ENCODE measurements at regions not wholly inside any gene's neighbourhood (a gene's known extent, or its start where the extent isn't known, plus 50 kb on each side); places are given as distances from the start of the nearest gene placed in this dataset.

DNA sequence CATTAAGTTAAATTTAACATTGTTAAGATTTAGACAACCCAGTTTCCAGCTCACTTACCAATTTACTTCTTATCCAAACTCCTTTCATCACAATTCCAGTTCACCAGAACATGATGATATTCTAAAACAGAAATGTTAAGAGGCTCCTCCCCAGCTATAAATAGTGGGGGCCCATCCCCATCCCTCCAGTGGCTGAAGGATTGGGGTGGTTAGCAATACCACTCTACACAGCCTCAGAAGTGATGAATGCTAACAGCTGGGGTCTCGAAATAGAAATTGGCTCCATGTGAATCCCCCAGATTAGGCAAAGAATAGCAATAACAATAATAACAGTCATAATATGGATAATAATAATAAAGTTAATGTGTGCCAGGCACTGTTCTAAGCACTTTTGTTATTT is 97.9 kb upstream of the NCAM1 start:
- POLR2A ChIA-PET, result no interaction called here
- CTCF ChIA-PET, result no interaction called here
- DNase-seq (ENCODE audit: low spot score) (no peak), ATAC-seq (no peak)
- no peaks in the 10 kb centered on the region for H3K4me1 Mint-ChIP-seq
- TF ChIP-seq, protein P1, sequence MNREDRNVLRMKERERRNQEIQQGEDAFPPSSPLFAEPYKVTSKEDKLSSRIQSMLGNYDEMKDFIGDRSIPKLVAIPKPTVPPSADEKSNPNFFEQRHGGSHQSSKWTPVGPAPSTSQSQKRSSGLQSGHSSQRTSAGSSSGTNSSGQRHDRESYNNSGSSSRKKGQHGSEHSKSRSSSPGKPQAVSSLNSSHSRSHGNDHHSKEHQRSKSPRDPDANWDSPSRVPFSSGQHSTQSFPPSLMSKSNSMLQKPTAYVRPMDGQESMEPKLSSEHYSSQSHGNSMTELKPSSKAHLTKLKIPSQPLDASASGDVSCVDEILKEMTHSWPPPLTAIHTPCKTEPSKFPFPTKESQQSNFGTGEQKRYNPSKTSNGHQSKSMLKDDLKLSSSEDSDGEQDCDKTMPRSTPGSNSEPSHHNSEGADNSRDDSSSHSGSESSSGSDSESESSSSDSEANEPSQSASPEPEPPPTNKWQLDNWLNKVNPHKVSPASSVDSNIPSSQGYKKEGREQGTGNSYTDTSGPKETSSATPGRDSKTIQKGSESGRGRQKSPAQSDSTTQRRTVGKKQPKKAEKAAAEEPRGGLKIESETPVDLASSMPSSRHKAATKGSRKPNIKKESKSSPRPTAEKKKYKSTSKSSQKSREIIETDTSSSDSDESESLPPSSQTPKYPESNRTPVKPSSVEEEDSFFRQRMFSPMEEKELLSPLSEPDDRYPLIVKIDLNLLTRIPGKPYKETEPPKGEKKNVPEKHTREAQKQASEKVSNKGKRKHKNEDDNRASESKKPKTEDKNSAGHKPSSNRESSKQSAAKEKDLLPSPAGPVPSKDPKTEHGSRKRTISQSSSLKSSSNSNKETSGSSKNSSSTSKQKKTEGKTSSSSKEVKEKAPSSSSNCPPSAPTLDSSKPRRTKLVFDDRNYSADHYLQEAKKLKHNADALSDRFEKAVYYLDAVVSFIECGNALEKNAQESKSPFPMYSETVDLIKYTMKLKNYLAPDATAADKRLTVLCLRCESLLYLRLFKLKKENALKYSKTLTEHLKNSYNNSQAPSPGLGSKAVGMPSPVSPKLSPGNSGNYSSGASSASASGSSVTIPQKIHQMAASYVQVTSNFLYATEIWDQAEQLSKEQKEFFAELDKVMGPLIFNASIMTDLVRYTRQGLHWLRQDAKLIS (CRISPR knock-in tag; IDR thresholded peaks at IDR 0.05; ENCODE audit: borderline replicate concordance), result no peak
- TF ChIP-seq NFATC4 (CRISPR knock-in tag; IDR thresholded peaks at IDR 0.05), result no peak
- TF ChIP-seq ESRRA (CRISPR knock-in tag; IDR thresholded peaks at IDR 0.05; ENCODE audit: borderline replicate concordance), result no peak
- peaks cover 33% of the 10 kb centered on the region for H3K9me3 Mint-ChIP-seq
- no peak overlapping the region for H3K4me3 Mint-ChIP-seq
- no peak overlapping the region for H3K27ac Mint-ChIP-seq
- peaks cover 14% of the 10 kb centered on the region for H3K36me3 Mint-ChIP-seq
- no peaks in the 10 kb centered on the region; the same call in 1 of the 2 replicates for H3K27me3 Mint-ChIP-seq (ENCODE audit: low read depth)

DNA sequence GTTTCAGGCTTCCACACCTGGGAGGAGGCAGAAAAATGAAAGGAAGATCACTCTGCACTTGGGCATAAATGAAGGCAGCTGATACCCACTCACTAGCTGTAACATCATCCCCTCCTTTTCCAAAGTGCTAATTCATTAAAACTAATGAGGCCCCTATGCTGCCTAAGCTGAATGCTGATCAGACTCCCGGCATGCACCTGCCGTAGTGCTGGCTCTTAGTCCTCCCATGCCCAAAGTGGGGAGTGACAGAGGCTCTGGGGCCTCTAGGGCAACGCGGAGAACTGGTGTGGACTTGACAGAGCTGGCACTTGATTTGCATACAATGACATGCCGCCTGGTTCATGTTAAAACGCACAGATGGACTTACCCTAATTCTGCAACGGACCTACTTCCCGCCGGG is 96.5 kb upstream of the NCAM1 start:
- Mint-ChIP-seq H3K9me3 (peaks cover 28% of the 10 kb centered on the region), H3K27me3 (ENCODE audit: low read depth) (no peaks in the 10 kb centered on the region; the same call in 1 of the 2 replicates), H3K4me3 (no peak overlapping the region), H3K4me1 (no peaks in the 10 kb centered on the region), H3K27ac (no peak overlapping the region), H3K36me3 (peaks cover 14% of the 10 kb centered on the region)
- ChIA-PET POLR2A (interaction anchor here (0.7 kb wide), 1 partner anchor 384 kb away, joined by 3 read pairs; no protein-coding TSS in a partner anchor), CTCF (interaction anchor here (1.6 kb wide), 1 partner anchor 66 kb away, joined by 4 read pairs; no protein-coding TSS in a partner anchor)
- no peak for TF ChIP-seq ELF4 (CRISPR knock-in tag; IDR thresholded peaks at IDR 0.05; ENCODE audit: low read depth)
- TF ChIP-seq, protein P1 (CRISPR knock-in tag; IDR thresholded peaks at IDR 0.05; ENCODE audit: borderline replicate concordance), result no peak
- TF ChIP-seq ZBTB21 (CRISPR knock-in tag; IDR thresholded peaks at IDR 0.05; ENCODE audit: borderline replicate concordance), result no peak
- no peak for TF ChIP-seq JAZF1 (CRISPR knock-in tag; IDR thresholded peaks at IDR 0.05)
- TF ChIP-seq IRF2 (CRISPR knock-in tag; IDR thresholded peaks at IDR 0.05; ENCODE audit: borderline replicate concordance, low read depth), result no peak
- TF ChIP-seq ZNF396 (CRISPR knock-in tag; IDR thresholded peaks at IDR 0.05; ENCODE audit: borderline replicate concordance), result no peak
- TF ChIP-seq, protein P2, sequence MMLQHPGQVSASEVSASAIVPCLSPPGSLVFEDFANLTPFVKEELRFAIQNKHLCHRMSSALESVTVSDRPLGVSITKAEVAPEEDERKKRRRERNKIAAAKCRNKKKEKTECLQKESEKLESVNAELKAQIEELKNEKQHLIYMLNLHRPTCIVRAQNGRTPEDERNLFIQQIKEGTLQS (CRISPR knock-in tag; conservative IDR thresholded peaks at IDR 0.05), result no peak
- TF ChIP-seq, protein P3, sequence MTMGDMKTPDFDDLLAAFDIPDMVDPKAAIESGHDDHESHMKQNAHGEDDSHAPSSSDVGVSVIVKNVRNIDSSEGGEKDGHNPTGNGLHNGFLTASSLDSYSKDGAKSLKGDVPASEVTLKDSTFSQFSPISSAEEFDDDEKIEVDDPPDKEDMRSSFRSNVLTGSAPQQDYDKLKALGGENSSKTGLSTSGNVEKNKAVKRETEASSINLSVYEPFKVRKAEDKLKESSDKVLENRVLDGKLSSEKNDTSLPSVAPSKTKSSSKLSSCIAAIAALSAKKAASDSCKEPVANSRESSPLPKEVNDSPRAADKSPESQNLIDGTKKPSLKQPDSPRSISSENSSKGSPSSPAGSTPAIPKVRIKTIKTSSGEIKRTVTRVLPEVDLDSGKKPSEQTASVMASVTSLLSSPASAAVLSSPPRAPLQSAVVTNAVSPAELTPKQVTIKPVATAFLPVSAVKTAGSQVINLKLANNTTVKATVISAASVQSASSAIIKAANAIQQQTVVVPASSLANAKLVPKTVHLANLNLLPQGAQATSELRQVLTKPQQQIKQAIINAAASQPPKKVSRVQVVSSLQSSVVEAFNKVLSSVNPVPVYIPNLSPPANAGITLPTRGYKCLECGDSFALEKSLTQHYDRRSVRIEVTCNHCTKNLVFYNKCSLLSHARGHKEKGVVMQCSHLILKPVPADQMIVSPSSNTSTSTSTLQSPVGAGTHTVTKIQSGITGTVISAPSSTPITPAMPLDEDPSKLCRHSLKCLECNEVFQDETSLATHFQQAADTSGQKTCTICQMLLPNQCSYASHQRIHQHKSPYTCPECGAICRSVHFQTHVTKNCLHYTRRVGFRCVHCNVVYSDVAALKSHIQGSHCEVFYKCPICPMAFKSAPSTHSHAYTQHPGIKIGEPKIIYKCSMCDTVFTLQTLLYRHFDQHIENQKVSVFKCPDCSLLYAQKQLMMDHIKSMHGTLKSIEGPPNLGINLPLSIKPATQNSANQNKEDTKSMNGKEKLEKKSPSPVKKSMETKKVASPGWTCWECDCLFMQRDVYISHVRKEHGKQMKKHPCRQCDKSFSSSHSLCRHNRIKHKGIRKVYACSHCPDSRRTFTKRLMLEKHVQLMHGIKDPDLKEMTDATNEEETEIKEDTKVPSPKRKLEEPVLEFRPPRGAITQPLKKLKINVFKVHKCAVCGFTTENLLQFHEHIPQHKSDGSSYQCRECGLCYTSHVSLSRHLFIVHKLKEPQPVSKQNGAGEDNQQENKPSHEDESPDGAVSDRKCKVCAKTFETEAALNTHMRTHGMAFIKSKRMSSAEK (CRISPR knock-in tag; IDR thresholded peaks at IDR 0.05; ENCODE audit: borderline replicate concordance), result no peak
- no peak for TF ChIP-seq ETV6 (CRISPR knock-in tag; IDR thresholded peaks at IDR 0.05)
- TF ChIP-seq RELA (CRISPR knock-in tag; IDR thresholded peaks at IDR 0.05; ENCODE audit: borderline replicate concordance), result no peak
- no peak for TF ChIP-seq NR1H2 (CRISPR knock-in tag; IDR thresholded peaks at IDR 0.05)
- TF ChIP-seq ZNF416 (CRISPR knock-in tag; IDR thresholded peaks at IDR 0.05), result no peak
- TF ChIP-seq, protein P4, sequence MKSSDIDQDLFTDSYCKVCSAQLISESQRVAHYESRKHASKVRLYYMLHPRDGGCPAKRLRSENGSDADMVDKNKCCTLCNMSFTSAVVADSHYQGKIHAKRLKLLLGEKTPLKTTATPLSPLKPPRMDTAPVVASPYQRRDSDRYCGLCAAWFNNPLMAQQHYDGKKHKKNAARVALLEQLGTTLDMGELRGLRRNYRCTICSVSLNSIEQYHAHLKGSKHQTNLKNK (CRISPR knock-in tag; IDR thresholded peaks at IDR 0.05), result no peak
- no peak for TF ChIP-seq HMGA2 (CRISPR knock-in tag; IDR thresholded peaks at IDR 0.05)
- TF ChIP-seq ZNF263 (CRISPR knock-in tag; IDR thresholded peaks at IDR 0.05; ENCODE audit: low read depth), result no peak
- TF ChIP-seq, protein P5, sequence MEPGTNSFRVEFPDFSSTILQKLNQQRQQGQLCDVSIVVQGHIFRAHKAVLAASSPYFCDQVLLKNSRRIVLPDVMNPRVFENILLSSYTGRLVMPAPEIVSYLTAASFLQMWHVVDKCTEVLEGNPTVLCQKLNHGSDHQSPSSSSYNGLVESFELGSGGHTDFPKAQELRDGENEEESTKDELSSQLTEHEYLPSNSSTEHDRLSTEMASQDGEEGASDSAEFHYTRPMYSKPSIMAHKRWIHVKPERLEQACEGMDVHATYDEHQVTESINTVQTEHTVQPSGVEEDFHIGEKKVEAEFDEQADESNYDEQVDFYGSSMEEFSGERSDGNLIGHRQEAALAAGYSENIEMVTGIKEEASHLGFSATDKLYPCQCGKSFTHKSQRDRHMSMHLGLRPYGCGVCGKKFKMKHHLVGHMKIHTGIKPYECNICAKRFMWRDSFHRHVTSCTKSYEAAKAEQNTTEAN (CRISPR knock-in tag; IDR thresholded peaks at IDR 0.05), result no peak
- TF ChIP-seq ZNF232 (CRISPR knock-in tag; IDR thresholded peaks at IDR 0.05), result no peak
- TF ChIP-seq, protein P6, sequence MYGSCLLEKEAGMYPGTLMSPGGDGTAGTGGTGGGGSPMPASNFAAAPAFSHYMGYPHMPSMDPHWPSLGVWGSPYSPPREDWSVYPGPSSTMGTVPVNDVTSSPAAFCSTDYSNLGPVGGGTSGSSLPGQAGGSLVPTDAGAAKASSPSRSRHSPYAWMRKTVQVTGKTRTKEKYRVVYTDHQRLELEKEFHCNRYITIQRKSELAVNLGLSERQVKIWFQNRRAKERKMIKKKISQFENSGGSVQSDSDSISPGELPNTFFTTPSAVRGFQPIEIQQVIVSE (CRISPR knock-in tag; IDR thresholded peaks at IDR 0.05; ENCODE audit: borderline replicate concordance), result no peak
- ATAC-seq (no peak), DNase-seq (ENCODE audit: low spot score) (no peak)

Measured in WTC11 (cell line).